Activated T-helper 1 cell treated with Interleukin-2 at 50 U/mL for 16 hours (primary cell): ENCODE measurements at regions not wholly inside any gene's neighbourhood (a gene's known extent, or its start where the extent isn't known, plus 50 kb on each side); places are given as distances from the start of the nearest gene placed in this dataset.
"Not testable (repeated sequence)": the region's sequence is repeated elsewhere in the genome, so short reads cannot be mapped to it uniquely, and the experiment has no call there.

Experiments
- DNase-seq: peaks from one replicate; pipeline ENCODE4 v3.0.0-alpha.2; 2020; ENCODE audit warnings: low read depth

DNA sequence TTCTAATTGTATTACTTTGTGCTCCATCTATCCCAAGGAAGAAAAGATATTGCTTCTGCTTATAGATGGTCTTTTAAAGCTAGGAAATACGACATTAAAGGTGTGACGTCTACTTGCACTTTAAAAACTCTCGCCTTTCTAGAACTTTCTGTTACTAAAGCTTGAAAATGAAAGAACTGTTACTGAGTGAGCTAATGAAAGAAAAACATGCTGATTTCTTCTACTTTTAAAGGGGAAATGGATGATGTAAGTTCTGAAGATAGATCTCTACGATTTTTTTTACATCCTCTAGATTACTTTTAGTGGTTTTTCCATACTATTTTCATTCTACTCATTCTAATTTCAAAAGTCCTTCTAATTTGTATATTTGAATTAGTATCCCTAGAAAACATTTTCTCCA lies 387.5 kb downstream of the USP25 start:
- DNase-seq: no peak

DNA sequence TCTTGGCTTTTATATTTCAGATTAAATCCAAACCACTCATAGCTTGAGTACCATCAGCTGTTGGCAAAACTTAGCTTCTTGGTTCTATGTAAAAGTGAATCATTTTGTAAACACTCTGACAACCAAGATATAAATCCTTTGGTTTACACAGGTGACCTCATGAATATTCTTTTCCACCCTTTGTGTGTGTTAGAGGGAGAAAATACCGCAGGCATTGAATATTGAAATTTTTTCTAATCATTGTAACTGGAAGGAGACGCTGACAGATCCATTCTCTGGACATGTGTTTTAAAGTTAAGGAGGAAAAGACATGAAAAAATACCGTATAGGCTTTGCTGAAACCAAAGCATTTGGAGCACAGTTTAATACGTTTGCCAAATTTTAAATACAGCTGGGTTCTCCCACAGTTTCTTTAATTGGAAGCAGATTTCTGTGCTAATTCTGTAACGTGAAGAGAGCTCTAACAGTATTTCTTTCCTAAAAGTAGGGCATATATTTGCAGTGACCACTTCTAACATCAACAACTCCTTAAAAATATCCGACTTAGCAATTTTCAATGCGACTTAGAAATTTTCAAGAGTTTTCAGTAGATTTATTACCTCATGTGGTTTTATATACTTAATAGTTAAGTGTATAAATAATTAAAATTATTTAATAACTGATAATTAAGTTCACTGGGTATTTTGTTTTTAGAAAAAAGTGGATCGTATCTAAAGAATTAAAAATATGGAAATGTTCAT lies 388.2 kb downstream of the USP25 start:
- DNase-seq: no peak

DNA sequence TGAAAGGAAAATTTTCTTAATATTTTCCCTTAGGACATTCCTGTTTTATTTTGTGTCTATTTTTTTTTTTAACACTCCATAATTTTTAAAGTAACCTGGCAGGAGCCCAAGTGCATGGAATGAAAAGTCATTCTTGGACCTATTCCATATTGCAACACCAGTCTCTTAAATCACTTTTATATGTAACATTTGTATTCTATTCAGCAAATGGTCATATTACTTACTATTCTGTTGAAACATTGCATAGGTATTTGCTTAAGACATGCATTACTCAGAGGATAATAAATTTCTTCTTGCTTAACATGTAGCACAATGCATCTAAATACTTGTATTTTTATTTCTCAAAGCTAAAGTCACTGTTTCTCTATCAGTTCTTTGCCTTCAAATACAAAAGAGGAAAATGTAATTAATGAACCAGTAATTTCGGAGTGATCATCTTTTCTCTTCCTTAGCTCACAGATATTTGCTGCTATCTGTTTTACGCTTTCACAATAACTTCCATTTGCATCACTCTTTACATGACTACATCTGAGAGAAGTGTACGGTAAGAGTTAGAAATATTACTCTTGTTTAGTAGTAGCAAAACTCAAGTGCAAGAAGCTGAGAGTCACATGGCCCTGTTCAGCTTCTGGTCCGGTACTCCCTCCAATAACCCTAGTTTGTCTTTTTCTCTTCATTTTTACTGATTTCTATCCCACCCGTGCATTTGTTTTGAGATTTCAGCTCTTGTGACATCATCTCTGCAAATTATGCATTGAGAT lies 394.8 kb downstream of the USP25 start:
- no peak for DNase-seq

DNA sequence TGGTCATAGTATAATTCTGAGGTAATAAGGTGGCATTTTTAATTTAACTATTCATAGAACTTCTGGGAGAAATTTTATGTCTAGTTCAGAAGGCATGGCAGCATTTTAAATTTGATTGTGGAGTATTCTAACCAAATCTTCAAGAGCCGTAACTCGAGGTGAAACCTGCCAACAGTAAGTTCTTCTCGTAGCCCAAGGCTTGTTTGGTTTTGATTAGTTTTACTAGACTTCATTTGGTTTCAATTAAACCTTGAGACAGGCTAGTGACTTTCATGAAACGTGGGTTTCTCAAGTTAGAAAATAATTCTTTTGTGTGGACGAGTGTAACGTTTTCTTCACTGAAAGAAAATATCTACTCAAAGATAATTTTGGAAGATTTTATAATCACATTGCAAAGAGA lies 395.5 kb downstream of the USP25 start:
- DNase-seq: no peak

DNA sequence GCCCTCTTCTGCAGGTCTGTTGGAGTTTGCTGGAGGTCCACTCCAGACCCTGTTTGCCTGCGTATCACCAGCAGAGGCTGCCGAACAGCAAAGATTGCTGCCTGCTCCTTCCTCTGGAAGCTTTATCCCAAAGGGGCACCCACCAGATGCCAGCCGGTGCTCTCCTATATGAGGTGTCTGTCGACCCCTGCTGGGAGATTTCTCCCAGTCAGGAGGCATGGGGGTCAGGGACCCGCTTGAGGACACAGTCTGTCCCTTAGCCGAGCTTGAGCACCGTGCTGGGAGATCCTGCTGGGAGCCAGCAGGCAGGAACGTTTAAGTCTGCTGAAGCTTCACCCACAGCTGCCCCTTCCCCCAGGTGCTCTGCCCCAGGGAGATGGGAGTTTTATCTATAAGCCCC lies 402.7 kb downstream of the USP25 start:
- DNase-seq: not testable (repeated sequence)

DNA sequence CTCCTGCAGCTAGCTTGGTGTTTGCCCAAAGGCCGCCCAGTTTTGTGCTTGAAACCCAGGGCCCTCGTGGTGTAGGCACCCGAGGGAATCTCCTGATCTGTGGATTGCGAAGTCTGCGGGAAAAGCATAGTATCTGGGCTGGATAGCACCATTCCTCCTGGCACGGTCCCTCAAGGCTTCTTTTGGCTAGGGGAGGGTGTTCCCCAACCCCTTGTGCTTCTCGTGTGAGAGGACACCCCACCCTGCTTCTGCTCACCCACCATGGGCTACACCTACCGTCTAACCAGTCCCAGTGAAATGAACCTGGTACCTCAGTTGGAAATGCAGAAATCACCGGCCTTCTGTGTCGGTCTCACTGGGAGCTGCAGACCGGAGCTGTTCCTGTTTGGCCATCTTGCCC lies 403.5 kb downstream of the USP25 start:
- DNase-seq: no peak

DNA sequence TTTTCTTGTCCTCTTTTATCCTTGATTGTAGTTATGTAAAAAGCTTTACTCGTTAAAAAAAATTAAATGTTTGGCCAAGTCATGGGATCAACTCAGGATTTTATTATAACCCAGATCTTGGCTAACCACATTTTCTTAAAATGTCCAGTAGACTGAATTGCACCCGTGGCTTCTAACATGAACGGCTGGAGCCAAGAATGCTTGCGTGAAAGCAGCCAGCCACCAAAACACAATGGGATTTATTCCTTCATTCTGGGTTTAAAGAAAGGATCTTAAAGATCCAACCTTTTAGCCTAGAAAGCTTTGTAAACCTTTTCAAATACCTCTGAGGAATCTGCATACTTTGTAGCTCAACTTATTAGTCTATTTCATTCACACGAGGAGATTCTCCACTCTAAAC lies 404.4 kb downstream of the USP25 start:
- no peak for DNase-seq

DNA sequence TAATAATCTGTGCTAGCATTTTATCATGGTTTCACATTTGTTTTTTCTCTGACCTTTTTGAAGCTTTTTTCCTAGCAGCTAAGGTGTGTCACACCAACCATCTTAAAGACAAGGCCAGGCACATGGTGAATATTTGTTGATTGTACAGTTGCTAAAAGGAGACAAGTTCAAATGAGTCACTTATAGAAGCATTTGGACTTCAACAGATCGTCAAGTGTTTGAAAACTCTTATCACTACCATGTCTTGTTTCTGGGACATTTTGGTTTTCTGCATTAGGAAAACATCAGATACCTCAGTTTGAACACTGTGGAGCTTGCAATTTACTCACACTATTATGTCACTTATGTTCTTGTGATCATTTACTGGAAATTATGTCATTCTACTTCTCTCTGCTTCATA lies 407.3 kb downstream of the USP25 start:
- DNase-seq: no peak

DNA sequence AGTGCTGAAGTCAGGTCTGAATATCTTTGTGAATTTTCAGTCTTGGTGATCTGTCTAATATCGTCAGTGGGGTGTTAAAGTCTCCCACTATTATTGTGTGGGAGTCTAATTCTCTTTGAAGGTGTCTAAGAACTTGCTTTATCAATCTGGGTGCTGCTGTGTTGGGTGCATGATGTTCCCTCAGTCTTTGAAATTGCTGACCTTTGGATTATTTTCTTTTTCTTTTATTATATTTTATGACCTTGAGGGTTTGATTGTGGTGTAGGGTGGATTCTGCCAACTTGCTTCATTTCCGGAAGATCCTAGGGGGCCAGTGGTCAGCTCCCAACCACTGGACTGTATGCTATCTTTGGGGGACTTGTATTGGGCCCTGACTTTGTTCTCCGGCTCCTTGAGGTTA lies 415.3 kb downstream of the USP25 start:
- DNase-seq: no peak

DNA sequence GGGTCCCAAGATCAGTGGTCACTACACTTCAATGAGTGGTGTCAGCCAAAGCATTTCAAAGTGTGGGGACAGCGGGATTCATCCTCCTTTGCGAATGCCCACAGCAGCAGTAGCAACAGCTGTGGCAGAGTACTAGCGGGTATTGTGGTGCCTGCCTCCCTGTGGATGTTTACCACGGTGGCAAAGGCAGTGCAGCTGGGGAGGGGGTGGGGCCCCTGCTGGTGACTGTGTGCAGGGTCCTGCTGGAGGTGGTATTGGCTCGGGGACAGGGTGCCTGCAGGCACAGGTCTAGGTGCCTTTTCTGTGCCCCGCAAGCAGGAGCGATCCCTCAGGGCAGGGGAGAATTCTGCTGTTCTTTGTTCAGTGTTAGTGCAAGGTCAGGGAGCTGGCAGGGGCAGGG lies 415.7 kb downstream of the USP25 start:
- no peak for DNase-seq

DNA sequence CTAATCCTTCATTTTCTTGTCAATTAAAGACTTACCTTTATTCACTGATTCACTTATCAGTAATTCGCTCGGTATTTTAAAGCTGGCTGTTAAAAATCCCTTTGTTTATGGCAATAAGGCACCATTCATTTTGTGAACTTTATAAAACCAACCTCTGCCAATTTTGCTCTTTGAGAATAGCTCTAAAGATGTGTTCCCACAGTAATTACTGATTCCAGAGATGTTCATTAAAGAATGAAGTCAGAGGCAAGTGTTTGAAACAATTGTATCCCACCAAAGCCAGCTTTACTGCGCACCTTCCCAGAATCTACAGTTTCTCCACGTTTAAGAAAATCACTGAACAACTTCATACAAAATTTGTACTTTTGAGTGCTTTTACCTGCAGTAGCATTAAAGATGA lies 424.5 kb downstream of the USP25 start:
- no peak for DNase-seq

DNA sequence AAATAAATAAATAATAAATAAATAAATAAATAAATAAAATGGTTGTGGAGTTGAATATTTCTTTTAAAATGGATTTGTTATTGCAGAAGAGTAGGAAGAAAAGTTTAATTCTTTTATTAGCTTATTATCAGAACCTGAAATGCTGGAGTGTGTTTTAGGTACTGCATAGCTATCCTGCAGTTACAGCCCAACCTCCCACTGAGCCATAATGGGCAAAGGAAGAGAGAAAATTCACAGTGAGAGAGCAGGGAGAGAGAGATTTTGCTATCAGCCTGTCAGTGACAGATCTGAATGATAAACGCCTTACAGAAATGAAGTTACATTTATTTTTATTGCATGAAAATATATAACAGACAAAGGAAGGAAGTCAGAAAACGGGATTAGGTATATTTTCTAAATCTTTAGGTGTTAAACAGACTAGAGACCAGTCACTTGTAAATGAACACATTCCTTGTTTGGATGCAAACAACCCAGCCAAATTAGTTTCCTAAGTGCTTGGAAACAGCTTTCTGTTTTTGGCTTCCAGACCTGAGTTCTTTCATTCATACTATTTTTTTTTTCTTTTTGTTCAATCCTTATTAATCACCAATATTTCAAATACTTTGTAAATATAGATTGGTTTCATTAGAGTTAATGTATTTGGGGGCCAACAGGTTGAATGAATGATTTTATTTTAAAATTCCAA lies 425.3 kb downstream of the USP25 start:
- no peak for DNase-seq

DNA sequence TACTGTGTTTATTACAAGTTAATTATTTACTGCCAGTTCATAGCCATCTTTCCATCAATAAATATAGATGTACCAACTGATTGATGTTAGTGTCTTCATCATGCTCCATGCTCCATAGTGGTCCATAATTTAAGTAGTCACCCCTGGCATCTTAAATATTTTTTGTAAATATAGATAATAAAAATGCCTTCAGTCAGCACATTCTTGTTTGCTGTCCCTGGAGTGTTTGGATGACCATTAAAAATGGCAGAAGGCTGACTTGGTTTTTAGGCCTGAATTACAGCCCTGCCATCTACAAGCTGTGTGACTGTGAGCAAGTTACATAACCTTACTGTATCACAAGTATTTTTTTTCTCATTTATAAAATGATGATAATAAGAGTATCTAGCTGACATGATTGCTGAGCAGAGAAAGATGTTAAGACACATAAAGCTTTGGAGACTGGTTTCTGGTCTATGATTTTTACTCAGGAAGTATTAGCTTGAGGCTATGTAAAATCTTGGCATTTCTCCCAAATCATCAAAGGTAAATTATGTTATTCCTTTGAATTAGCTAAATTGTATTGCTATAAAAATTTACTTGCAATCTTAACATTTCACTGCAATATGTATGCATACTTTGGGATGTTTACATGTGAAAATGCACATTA lies 427.2 kb downstream of the USP25 start:
- DNase-seq: no peak

DNA sequence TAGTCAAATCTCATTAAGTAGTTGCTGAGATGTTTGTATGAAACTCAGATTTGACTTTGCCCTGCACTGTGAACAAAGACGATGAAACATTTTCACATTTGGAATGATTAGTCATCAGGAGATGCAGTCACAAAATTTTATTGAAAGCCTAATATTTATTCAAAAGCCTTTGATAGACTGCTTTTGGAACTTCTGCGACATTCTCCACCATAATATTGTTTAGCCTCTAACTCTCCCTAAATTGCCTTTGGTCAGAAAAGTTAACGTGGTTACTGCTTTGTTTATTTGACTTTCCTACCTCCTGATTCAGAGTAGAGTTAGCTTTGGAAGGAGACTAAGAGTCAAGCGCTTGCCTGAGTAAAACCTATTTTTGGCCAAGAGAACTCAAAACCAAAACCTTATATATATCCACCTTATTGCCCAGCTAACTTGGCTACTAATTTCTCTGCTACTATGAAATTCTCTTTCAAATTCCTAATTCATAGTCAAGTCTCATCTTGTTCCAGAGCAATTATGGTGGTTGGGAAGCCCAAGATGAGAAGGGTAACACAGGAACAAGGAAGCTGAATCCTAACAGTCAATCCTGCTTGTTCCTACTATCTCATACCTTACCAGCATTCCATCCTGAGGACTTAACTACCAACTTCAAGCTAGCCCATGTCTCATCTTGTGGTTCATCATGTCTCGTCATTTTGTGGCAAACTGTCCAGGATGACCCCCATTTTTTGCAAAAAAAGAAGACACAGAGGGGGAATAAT lies 429.6 kb downstream of the USP25 start:
- no peak for DNase-seq

DNA sequence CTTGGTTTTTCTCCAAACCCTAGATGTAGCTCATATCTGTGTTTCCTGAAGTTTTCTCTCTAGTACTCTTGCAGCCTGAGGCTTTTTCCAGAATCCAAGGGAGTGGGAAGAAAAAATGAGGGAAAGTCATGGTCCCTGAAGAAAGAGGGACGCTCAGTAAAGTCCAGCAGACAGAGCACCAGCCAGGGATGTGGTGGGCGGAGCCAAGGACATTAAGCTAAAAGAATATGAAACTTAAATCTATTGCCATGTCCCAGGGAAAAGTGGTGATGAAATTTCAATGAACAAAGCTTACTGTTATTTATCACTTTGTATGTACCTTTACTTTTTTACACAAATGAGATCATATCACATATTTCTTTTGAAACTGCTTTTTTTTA lies 430.2 kb downstream of the USP25 start:
- no peak for DNase-seq

DNA sequence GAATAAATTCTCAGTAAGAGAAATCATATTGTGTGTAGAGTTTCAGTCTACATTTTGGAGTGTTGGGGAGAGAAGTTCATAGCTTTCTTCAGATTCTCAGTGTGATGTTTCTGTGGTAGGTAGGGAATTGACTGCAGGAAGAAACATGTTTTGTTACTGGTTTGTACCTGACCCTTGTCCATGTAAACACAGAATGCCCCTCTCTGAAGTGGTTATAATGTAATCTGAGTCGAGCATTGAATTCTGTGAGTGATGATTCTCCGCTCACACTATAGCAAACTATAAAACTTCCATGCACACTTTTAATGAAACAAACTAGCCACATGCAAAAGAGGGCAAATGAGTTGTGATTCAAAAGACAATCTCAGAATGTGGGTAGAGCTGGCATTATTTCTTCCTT lies 433.2 kb downstream of the USP25 start:
- no peak for DNase-seq

DNA sequence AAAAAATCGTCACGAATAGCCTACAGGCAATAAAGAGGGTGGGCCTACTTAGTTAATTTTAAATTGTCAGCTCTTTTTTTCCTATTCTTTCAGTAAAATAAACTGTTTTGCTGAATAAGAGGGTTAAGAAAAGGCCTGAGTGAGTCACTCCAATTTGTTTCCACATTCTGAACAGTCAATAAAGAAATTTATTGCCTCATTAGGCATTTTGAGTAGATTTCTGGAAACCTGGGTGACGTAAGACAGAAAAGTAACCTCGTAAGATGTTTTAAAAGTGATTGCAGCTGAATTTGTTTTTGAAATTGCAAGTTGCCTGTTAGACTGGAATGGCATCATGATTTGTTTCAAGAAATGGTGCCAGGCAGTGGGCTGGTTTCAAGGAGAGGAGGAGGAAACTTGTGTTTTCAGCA lies 439.3 kb downstream of the USP25 start:
- DNase-seq: no peak

DNA sequence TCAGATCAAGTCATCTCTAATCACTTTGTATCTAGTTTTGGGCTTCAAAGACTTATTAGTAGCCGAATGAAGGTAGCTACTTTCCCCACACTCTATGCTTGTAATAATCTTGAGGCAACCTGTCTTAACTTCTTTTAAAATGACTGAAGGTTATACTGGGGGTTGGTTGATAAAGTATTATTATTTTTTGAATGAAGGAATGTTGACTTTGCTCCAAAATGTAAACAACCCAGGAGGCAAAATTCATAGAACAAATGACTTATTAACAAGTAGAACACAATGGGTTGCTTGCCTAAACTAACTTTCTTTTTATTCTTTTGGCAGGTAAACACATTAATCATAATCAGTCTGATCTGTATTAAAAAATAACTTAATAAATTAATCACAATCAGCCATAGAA lies 440.0 kb downstream of the USP25 start:
- DNase-seq: no peak

DNA sequence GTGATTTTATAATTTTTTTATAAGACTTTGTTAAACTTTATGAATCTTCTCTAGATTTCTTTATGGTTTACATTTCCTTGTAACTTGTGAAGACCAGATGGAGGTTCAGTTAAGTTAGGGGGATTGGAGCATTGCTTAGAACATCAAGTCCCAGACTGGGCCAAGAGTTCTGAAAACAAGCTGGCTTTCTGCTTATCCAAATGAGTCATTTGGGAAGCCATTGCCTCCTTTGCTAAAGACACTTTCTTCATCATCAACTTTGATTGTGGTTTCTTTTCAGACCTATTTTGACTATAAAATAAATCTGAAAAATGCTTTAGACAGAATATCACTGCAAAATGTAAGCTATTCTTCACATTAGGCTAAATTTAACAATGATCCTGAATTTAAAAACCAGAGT lies 446.8 kb downstream of the USP25 start:
- DNase-seq: no peak

DNA sequence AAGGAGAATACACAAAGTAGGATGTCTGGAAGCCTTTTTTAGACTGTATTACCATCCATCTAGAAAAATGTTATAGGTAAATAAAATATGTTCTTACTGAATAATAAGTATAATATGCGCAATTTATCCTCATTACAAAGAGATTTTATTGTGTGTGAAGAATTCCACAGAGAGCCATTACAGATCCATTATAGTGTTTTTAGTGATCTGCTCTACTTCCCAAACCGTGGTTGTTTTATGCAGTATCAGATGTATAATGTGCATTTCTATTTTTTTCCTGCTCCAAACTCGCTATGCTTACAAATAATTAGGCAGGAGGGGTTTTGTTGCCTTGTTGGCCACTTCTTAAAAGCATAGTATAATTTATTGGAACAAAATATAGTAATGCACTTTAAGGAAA lies 447.8 kb downstream of the USP25 start:
- DNase-seq: no peak

DNA sequence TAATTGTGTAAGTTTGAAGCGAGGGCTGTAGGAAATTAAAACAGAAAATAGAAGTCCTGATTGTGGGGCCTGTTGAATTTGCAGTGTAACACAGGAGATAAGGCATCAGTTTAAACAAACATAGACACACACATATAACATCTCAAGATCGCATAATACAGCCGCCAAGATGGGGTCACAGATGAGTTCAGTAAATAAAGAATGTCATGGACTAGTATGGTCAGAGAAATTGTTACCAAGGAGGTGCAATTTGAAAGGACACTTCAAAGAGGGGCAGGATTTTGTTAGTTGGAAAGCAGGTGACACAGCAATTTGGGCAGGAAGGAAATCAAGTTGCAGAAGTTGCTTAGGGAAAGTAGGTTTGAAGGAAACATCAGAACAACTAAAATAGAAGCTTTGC lies 450.0 kb downstream of the USP25 start:
- no peak for DNase-seq

DNA sequence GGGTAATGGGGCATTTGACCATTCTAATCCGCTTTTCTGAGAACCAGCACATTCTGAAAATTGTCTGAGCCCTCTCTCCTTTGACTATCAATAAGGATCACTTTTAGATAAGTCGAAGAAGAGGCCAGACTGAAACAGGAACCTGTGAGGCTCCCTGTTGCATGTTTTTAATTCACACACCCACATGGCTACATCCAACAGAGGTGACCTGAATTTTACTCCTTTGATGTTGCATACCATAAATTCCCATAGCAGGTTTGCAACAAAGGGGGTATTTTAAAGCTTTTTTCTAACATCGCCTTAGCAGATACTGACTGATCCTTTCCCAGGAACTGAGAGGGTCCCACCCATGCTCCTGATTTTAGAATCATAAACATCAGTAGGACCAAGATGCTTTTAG lies 450.8 kb downstream of the USP25 start:
- no peak for DNase-seq
